ENCODE measurements at regions not wholly inside any gene's neighbourhood (a gene's known extent, or its start where the extent isn't known, plus 50 kb on each side); places are given as distances from the start of the nearest gene placed in this dataset.
"Not testable (repeated sequence)": the region's sequence is repeated elsewhere in the genome, so short reads cannot be mapped to it uniquely, and the experiment has no call there.

- H3K27me3 ChIP-seq: no peaks in the 10 kb centered on the region
- no peak for TF ChIP-seq CTCF (IDR thresholded peaks at IDR 0.05; ENCODE audit: low read depth, low read length)
- H3K36me3 ChIP-seq: no peaks in the 10 kb centered on the region
- no peaks in the 10 kb centered on the region for H3K4me1 ChIP-seq (ENCODE audit: low read depth)
- DNase-seq (ENCODE audit: low read depth in 1 of 2, low spot score in 1 of 2): no peak
- H3K9me3 ChIP-seq (ENCODE audit: low read depth): no peaks in the 10 kb centered on the region
- no peak overlapping the region for H3K4me3 ChIP-seq
- H3K27ac ChIP-seq: no peak overlapping the region
Observed at GRCh38 chrY:7656596-7656995, 745.0 kb upstream of the AMELY start.

- H3K4me3 ChIP-seq: no peak overlapping the region
- TF ChIP-seq CTCF (IDR thresholded peaks at IDR 0.05; ENCODE audit: low read depth, low read length): no peak
- no peaks in the 10 kb centered on the region for H3K4me1 ChIP-seq (ENCODE audit: low read depth)
- no peaks in the 10 kb centered on the region for H3K9me3 ChIP-seq (ENCODE audit: low read depth)
- H3K27me3 ChIP-seq: no peaks in the 10 kb centered on the region
- no peak for DNase-seq (ENCODE audit: low read depth in 1 of 2, low spot score in 1 of 2)
- H3K27ac ChIP-seq: no peak overlapping the region
- H3K36me3 ChIP-seq: no peaks in the 10 kb centered on the region
Observed at GRCh38 chrY:7654985-7655384, 743.4 kb upstream of the AMELY start.

GRCh38 chrY:7649866-7650265, 738.3 kb upstream of the AMELY start:
- not testable (repeated sequence) for H3K9me3 ChIP-seq (ENCODE audit: low read depth); H3K4me1 ChIP-seq (ENCODE audit: low read depth); H3K4me3 ChIP-seq; H3K36me3 ChIP-seq; H3K27me3 ChIP-seq; H3K27ac ChIP-seq
- DNase-seq (ENCODE audit: low read depth in 1 of 2, low spot score in 1 of 2): peak in 1 of 2 donors; percentile 17

Measured in cardiac muscle cell (in vitro differentiated cells and primary cell).